ENCODE measurements at regions not wholly inside any gene's neighbourhood (a gene's known extent, or its start where the extent isn't known, plus 50 kb on each side); places are given as distances from the start of the nearest gene placed in this dataset.

DNA sequence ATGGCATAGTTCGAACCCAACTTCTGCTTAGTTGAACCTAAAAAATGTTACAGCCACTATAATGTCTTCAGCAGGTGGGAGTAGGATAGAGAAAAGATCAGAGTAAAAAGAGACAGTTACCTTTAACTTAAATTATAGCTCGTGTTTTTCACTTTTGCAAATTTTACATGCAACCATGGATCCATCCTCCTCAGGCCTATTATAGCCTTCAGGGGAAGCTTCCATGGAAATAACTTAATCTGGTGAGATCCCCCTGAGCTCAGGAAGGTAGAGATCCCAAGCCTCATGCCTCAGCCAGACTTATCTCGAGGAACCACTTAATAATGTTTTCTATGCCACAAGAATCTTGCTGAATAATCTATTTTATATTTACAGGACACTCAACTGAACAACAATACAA lies 159.4 kb upstream of the FAM3C start:
- Histone ChIP-seq H3K36me3 (no peaks in the 10 kb centered on the region), H3K27me3 (no peaks in the 10 kb centered on the region), H3K4me3 (no peak overlapping the region), H3K9me3 (no peaks in the 10 kb centered on the region), H3K27ac (no peak overlapping the region), H3K4me1 (no peaks in the 10 kb centered on the region)
- DNase-seq = no peak
- 85 to 91% (median 86%) methylated on average over 3 of the region's 3 CpGs for WGBS, 5 donors
- intact Hi-C loops (cut with DNase I; ENCODE audit: low total_unique reads) = no loop called here
- no peak for TF ChIP-seq POLR2A (IDR thresholded peaks at IDR 0.05)
- no peak for TF ChIP-seq CTCF (IDR thresholded peaks at IDR 0.05)
- no peak for TF ChIP-seq EP300 (IDR thresholded peaks at IDR 0.05)
- TF ChIP-seq POLR2AphosphoS5 (IDR thresholded peaks at IDR 0.05) = no peak

DNA sequence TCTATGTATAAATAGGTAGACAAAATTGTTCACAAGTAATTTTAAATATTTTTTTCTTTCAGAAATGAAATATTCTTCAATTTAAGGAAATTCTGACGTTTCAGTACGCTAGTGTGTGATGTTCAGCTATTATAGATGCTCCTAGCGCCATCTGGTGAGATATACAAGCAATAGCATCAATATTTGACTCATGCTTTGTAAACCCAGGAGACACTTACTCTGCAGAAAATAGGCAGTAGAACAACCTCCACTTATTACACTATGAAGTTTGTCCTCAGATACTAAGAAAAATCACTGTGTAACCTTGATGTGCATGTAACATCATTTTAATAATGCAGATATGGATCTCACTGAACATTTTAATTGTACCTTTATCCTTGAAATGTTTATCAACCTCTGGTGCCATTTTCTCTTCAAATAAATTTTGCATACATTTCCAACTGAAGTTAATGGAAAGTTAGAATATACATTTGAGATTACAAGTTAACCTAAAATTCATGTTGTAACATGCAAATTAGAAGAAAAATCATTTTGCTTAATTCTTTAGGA lies 151.5 kb upstream of the FAM3C start:
- H3K27ac ChIP-seq = no peak overlapping the region
- DNase-seq = peak in 1 of 2 donors; percentile 84
- H3K4me1 ChIP-seq = peaks cover 0 to 17% (median 3%) of the 10 kb centered on the region in 4 donors
- peaks cover 0 to 6% (median 0%) of the 10 kb centered on the region in 4 donors for H3K9me3 ChIP-seq
- no peaks in the 10 kb centered on the region for H3K36me3 ChIP-seq
- peak in 5 of 7 experiments; percentile 28 to 76 (median 63) for TF ChIP-seq CTCF (IDR thresholded peaks at IDR 0.05)
- TF ChIP-seq EP300 (IDR thresholded peaks at IDR 0.05) = no peak
- TF ChIP-seq POLR2AphosphoS5 (IDR thresholded peaks at IDR 0.05) = peak in 1 of 3 donors; percentile 7
- no peaks in the 10 kb centered on the region for H3K27me3 ChIP-seq
- H3K4me3 ChIP-seq = no peak overlapping the region
- intact Hi-C loops (cut with DNase I; ENCODE audit: low total_unique reads) = loop anchor here (2.0 kb wide), 1 partner anchor 181 kb away; no protein-coding TSS in a partner anchor
- WGBS, 5 donors = 0 to 2% (median 0%) methylated on average over 3 of the region's 3 CpGs

DNA sequence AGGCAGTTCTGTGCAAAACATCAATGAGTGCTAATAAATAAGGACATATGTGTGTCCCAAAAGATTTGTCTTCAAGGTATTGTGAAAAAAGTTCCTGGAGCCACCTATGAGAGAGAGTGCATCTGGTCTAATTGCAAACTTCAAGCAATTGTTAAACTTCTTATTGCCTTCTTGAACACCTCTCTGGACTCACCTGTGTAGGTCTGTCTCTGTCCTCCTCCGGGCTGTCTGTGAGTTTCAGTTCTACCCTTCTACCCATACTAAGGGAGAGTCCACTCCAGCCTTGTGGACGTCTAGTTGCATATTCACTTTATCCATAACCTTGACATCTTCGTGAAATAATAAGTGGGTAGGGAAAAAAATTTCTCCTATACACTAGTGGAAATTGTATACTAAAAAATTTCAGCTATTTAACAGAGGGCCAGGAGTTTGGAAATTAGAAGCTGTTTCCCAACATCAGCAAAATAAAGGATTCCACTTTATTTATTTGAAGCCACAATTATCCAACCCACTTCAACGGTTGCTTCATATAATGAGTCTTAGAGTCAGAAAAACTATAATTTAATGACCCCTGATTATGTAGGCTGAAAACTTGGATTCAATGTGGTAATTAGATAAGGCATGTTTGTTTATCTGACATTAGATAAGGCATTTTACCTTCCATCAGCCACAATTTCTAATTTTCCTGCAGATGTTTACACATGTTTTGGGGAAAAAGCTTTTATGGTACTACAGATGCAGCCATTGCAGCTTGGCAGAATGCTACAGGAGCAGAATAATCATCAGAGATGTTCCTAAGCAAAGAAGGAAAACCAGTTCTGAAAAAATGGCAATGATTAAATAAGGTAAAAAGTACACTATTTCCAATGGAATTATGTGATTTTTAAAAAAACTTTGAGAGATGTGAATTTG lies 150.8 kb upstream of the FAM3C start:
- Histone ChIP-seq H3K4me3 (no peak overlapping the region), H3K36me3 (no peaks in the 10 kb centered on the region), H3K4me1 (peaks cover 0 to 17% (median 3%) of the 10 kb centered on the region in 4 donors), H3K27me3 (no peaks in the 10 kb centered on the region), H3K27ac (no peak overlapping the region), H3K9me3 (peaks cover 0 to 6% (median 0%) of the 10 kb centered on the region in 4 donors)
- no peak for TF ChIP-seq POLR2AphosphoS5 (IDR thresholded peaks at IDR 0.05)
- TF ChIP-seq EP300 (IDR thresholded peaks at IDR 0.05) = no peak
- no peak for TF ChIP-seq CTCF (IDR thresholded peaks at IDR 0.05)
- TF ChIP-seq POLR2A (IDR thresholded peaks at IDR 0.05) = no peak
- intact Hi-C loops (cut with DNase I; ENCODE audit: low total_unique reads) = loop anchor here (2.0 kb wide), 1 partner anchor 180 kb away; no protein-coding TSS in a partner anchor
- peak in 1 of 2 donors; percentile 16 for DNase-seq
- 59 to 69% (median 65%) methylated on average over 4 of the region's 4 CpGs for WGBS, 5 donors

DNA sequence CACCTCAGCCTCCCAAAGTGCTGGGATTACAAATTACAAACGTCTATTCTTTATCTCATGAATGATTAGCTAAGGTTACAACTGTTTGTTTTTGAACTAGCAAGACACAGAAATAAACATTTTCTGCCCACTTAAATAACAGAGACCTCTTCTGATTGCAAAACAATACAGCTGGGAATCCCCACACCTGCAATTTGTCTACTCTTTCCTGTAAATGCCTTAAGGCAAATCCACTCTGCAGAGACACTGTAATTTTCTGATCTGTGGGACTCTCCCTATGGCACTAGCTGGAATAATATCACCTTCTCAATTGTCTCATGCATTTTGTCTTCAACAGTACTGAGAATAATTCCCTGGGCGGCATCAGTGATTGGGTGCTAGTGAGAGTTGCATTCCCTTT lies 149.3 kb upstream of the FAM3C start:
- intact Hi-C loops (cut with DNase I; ENCODE audit: low total_unique reads) = no loop called here
- Histone ChIP-seq H3K27ac (no peak overlapping the region), H3K27me3 (no peaks in the 10 kb centered on the region), H3K9me3 (peaks cover 0 to 6% (median 0%) of the 10 kb centered on the region in 4 donors), H3K4me3 (no peak overlapping the region), H3K36me3 (no peaks in the 10 kb centered on the region), H3K4me1 (peaks cover 0 to 17% (median 3%) of the 10 kb centered on the region in 4 donors)
- no peak for DNase-seq
- TF ChIP-seq POLR2A (IDR thresholded peaks at IDR 0.05) = no peak
- TF ChIP-seq CTCF (IDR thresholded peaks at IDR 0.05) = no peak
- no peak for TF ChIP-seq EP300 (IDR thresholded peaks at IDR 0.05)
- no peak for TF ChIP-seq POLR2AphosphoS5 (IDR thresholded peaks at IDR 0.05)
- 55 to 69% (median 64%) methylated on average over 2 of the region's 2 CpGs for WGBS, 5 donors

Measured in stomach (tissue), 8 donors.